HG03457 (cell line): ENCODE measurements at regions not wholly inside any gene's neighbourhood (a gene's known extent, or its start where the extent isn't known, plus 50 kb on each side); places are given as distances from the start of the nearest gene placed in this dataset.

Experiments
- ATAC-seq: cut with Tn5 transposase; IDR thresholded peaks from one replicate; pipeline ENCODE4 v1.9.1; 2021; ENCODE audit warnings: moderate number of reproducible peaks; ENCODE audit not compliant: unreplicated experiment

DNA sequence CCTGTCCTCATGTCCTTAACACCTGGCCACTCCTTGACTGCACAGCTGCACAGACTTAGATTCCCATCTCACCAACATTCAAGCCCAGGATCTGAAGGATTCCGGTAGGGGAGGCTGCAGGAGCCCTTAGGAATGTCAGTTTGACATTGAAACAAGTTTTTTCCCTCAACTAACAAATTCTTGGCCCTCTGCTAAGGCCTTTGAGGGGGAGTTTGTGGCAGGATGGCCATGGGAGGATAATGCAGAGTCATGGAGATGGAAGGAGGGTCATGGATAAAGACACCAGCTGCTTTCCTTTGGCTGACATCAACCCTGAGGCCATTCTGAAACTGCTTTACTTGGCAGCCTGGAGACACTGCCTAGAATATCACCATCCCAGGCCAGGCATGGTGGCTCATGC lies 63.4 kb upstream of the PPP2R5A start:
- no peak for ATAC-seq

GRCh38 chr1:212224102-212224501 lies 61.1 kb upstream of the PPP2R5A start:
- no peak for ATAC-seq

DNA sequence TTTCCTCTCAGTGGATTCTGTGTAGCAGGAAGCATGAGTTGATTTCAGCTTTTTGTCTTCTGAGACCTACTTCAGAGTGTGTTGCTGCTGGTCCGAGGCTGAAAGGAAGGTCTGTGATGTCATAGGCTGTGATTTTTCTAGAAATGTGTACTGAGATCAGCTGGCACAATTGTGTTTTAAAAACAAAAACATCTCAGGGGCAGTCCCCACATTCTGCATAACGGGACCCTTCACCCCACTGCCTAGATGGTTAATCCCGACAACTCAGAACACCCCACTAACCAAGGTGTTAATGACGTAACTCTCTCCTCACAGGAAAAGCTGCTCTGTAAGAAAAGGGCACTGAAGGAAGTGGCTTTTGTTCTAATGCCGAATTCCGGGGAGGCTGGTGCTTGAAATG lies 59.8 kb upstream of the PPP2R5A start:
- ATAC-seq = no peak

GRCh38 chr1:212225871-212226302 lies 59.3 kb upstream of the PPP2R5A start:
- ATAC-seq = no peak

GRCh38 chr1:212226467-212226866 lies 58.7 kb upstream of the PPP2R5A start:
- ATAC-seq = no peak

- ATAC-seq = no peak
Measured at GRCh38 chr1:212228076-212228475, 57.1 kb upstream of the PPP2R5A start.

- ATAC-seq = no peak
Measured at GRCh38 chr1:212228591-212229119, 56.6 kb upstream of the PPP2R5A start.

GRCh38 chr1:212229654-212230053 lies 55.6 kb upstream of the PPP2R5A start:
- no peak for ATAC-seq

GRCh38 chr1:212230329-212230728 lies 54.9 kb upstream of the PPP2R5A start:
- no peak for ATAC-seq

DNA sequence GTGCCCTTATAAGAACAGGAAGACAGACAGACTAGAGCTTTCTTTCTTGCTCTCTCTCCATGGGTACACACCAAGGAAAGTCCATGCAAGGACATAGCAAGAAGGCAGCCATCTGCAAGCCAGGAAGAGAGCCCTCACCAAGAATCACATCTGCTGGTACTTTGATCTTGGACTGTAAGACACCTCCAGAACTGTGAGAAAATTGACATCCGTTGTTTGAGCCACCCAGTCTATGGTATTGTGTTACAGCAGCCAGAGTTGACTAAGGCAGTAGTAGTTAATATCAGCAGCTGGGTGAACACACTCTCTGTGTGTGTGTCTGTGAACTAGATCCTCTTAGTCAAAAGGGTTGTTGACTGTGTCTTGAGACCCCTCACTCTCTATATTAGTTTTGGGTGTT lies 53.8 kb upstream of the PPP2R5A start:
- no peak for ATAC-seq

- ATAC-seq = no peak
Measured at GRCh38 chr1:212232090-212232489, 53.1 kb upstream of the PPP2R5A start.

DNA sequence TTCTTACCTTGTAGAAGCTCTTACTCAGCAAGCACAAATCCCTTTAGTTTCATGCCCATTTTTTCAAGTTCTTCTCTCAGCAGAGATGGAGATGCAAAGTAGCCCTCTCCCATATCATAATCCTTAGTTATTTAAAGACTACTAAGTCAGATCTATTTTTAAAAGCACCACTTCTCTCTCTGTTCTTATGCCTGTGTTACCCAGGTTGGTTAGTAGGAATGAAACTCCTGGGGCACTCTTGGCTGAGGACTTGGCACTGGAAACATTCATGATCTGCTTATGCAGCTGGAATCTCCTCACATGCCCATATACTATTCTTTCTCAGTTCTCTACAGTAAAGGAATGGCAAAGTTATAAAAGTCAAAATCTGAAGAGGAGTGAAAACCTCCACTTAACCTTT lies 51.9 kb upstream of the PPP2R5A start:
- ATAC-seq = no peak

DNA sequence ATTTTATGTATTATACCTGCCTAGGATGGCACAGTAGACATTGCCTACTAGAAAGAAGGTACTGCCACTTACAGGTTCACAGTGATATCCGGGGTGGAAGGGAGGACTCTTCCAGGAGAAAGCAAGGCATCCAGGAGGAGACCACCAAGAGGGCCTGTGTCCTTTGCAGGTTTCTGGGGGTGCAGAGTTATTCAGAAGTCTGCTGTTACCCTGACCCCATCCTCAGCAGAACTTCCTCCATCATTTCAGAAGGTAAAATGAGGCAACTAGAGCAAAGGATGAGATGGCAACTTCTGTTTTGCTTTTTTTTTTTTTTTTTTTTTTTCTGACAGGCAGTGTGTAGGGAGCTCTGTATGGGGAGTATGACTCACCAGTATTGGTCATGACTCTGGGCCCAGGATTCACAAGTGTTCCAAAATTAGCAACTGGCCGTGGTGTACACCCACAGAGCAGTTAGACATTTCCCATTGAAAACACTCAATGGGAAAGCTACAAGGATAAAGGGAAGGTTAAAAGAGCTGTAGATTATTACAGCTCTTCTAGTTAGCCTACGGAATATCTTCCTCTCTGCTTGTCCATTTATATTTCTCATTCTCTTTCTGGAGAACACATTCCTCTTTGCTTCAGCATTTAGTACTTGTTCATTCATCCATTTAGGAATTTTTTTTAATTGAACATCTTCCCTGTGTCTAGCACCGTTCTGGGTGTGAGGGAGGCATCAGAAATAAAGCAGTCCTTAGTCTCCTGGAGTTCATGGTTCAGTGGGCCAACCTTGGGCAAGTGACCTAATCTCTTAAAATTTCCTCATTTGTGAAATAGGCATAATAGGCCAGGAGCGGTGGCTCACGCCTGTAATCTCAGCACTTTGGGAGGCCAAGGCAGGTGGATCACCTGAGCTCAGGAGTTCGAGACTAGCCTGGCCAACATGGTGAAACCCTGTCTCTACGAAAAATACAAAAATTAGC lies 50.5 kb upstream of the PPP2R5A start:
- peak; percentile 60 for ATAC-seq
